Heart right ventricle (tissue), 16 donors: ENCODE measurements at regions not wholly inside any gene's neighbourhood (a gene's known extent, or its start where the extent isn't known, plus 50 kb on each side); places are given as distances from the start of the nearest gene placed in this dataset.

Experiments
- ATAC-seq, 8 donors: fragments of 200-7000 bp; cut with Tn5 transposase; one replicate each; pipeline ENCODE4 v1.9.1; 2020; ENCODE audit warnings: mild to moderate bottlenecking in 8 of 8, moderate library complexity in 8 of 8, moderate number of reproducible peaks in 1 of 8
- DNase-seq, 2 donors: peaks; one replicate each; pipeline ENCODE4 v3.0.0-alpha.2; 2020
- H3K27ac ChIP-seq, 10 donors: fragments of 200-600 bp; sonication (generic) in 2 of 10; one replicate each; pipeline versions ENCODE4 v1.5.0 to v1.8.0; 2020 to 2022; ENCODE audit warnings: mild to moderate bottlenecking in 3 of 10
- H3K27me3 ChIP-seq, 7 donors: fragments of 200-600 bp; one replicate each; pipeline ENCODE4 v1.8.0; 2021 to 2022; ENCODE audit warnings: mild to moderate bottlenecking in 2 of 7
- H3K36me3 ChIP-seq, 9 donors: fragments of 200-600 bp; sonication (generic) in 1 of 9; one replicate each; pipeline versions ENCODE4 v1.5.0 to v1.8.0; 2020 to 2022; ENCODE audit warnings: mild to moderate bottlenecking in 2 of 9
- H3K4me1 ChIP-seq, 9 donors: fragments of 200-600 bp; sonication (generic) in 1 of 9; one replicate each; pipeline versions ENCODE4 v1.5.0 to v1.8.0; 2020 to 2022; ENCODE audit warnings: mild to moderate bottlenecking in 4 of 9
- H3K4me3 ChIP-seq, 10 donors: fragments of 200-600 bp; sonication (generic) in 2 of 10; one replicate each; pipeline versions ENCODE4 v1.5.0 to v1.8.0; 2020 to 2022; ENCODE audit warnings: mild to moderate bottlenecking in 7 of 10, moderate library complexity in 2 of 10
- H3K9me3 ChIP-seq, 11 donors: fragments of 200-600 bp in 10 of 11; sonication (generic) in 2 of 11; one replicate each; pipeline versions ENCODE4 v1.5.0 to v1.8.0; 2013 to 2022; ENCODE audit warnings: mild to moderate bottlenecking in 2 of 11, control low read depth in 1 of 11, moderate library complexity in 1 of 11
- CTCF ChIP-seq, 9 donors: fragments of 200-600 bp; sonication (generic) in 2 of 9; IDR thresholded peaks; one replicate each; pipeline versions ENCODE4 v1.5.0 to v1.8.0; 2021 to 2022; ENCODE audit warnings: antibody characterized with exemption in 9 of 9, mild to moderate bottlenecking in 5 of 9, moderate library complexity in 1 of 9
- WGBS, 2 donors: extraction: QIAGEN DNeasy Blood & Tissue Kit; methylation state at CpG; one replicate each; pipeline ENCODE4 v1.1.7; 2013; ENCODE audit warnings: inconsistent platforms in 1 of 2; 5-methylcytosine and 5-hydroxymethylcytosine counted together
- intact Hi-C, 10 donors: fragments of 100-400 bp; cut with DNase I; formaldehyde crosslinking; loops; one replicate each; pipeline versions ENCODE4 v1.11.1 to v1.14.2; 2022
- donor health status: Arrhythmogenic right ventricular cardiomyopathy.
- donor health status: ischemic (EF 13 %, LVEDD 7.1; RV severe dilation, severe dysfunction).
- donor health status: healthy with polysubstance abuse.
- donor health status: DM: no; HTN: yes; CAD: no.
- donor health status: DM: no; HTN: no; CAD: no.
- donor health status: ischemic (EF 25% LVEDD 6.9; RV normal size, moderate dysfunction).
- donor health status: ischemic (EF 25% LVEDD 5.7; RV mildly dilated, moderate dysfunction).
- donor health status: healthy.
- donor health status: DM: yes; HTN: yes; CAD: no.
- donor health status: Ischemic cardiomyopathy.
- donor health status: ischemic (EF 35%, LVEDD 5.7; RV mildly dilated, moderate dysfunction).
- donor health status: nonischemic (EF 11% LVEDD 7.7; RV severe dilation, severe dysfunction).
- donor health status: DM: yes; HTN: yes; CAD: no.
- donor health status: PGD.
- donor health status: ischemic (EF 29% LVEDD 5.4; RV normal size, mild dysfunction).
- donor health status: nonischemic (EF 23%, LVEDD 6.1; RV moderate dilation, normal function).

- intact Hi-C loops = no loop called here
Measured at GRCh38 chr13:85995788-85996418, 196.7 kb upstream of the SLITRK6 start.

GRCh38 chr13:85993567-85993966, 194.3 kb upstream of the SLITRK6 start:
- Histone ChIP-seq H3K4me3 (no peak overlapping the region), H3K9me3 (peaks cover 0 to 6% (median 0%) of the 10 kb centered on the region in 11 donors), H3K4me1 (no peaks in the 10 kb centered on the region), H3K36me3 (no peaks in the 10 kb centered on the region), H3K27me3 (no peaks in the 10 kb centered on the region), H3K27ac (no peak overlapping the region)
- 87 to 92% methylated on average over 1 of the region's 1 CpG for WGBS, 2 donors
- intact Hi-C loops = no loop called here
- TF ChIP-seq CTCF (IDR thresholded peaks at IDR 0.05) = no peak
- no peak for ATAC-seq
- DNase-seq = no peak

More at GRCh38 chr13:85995788-85996418, 196.7 kb upstream of the SLITRK6 start:
- 76 to 82% methylated on average over 3 of the region's 3 CpGs for WGBS, 2 donors
- DNase-seq (no peak), ATAC-seq (no peak)
- Histone ChIP-seq H3K36me3 (no peaks in the 10 kb centered on the region), H3K27me3 (no peaks in the 10 kb centered on the region), H3K4me3 (no peak overlapping the region), H3K9me3 (no peaks in the 10 kb centered on the region), H3K27ac (no peak overlapping the region), H3K4me1 (no peaks in the 10 kb centered on the region)
- TF ChIP-seq CTCF (IDR thresholded peaks at IDR 0.05) = no peak

GRCh38 chr13:85990397-85990796, 191.2 kb upstream of the SLITRK6 start:
- ATAC-seq = no peak
- Histone ChIP-seq H3K4me3 (no peak overlapping the region), H3K9me3 (peaks cover 0 to 6% (median 0%) of the 10 kb centered on the region in 11 donors), H3K36me3 (no peaks in the 10 kb centered on the region), H3K27ac (no peak overlapping the region), H3K27me3 (no peaks in the 10 kb centered on the region), H3K4me1 (no peaks in the 10 kb centered on the region)
- 37 to 76% methylated on average over 2 of the region's 2 CpGs for WGBS, 2 donors
- intact Hi-C loops = no loop called here
- TF ChIP-seq CTCF (IDR thresholded peaks at IDR 0.05) = no peak
- DNase-seq = no peak

GRCh38 chr13:85985797-85986196, 186.6 kb upstream of the SLITRK6 start:
- intact Hi-C loops = no loop called here
- no peak overlapping the region for H3K27ac ChIP-seq
- 73 to 90% methylated on average over 1 of the region's 1 CpG for WGBS, 2 donors
- ATAC-seq (no peak), DNase-seq (no peak)
- H3K9me3 ChIP-seq = peaks cover 0 to 21% (median 0%) of the 10 kb centered on the region in 11 donors
- no peak overlapping the region for H3K4me3 ChIP-seq
- no peaks in the 10 kb centered on the region for H3K27me3 ChIP-seq
- H3K36me3 ChIP-seq = no peaks in the 10 kb centered on the region
- H3K4me1 ChIP-seq = no peaks in the 10 kb centered on the region
- TF ChIP-seq CTCF (IDR thresholded peaks at IDR 0.05) = no peak
